ENCODE measurements at regions not wholly inside any gene's neighbourhood (a gene's known extent, or its start where the extent isn't known, plus 50 kb on each side); places are given as distances from the start of the nearest gene placed in this dataset.
A peak's percentile ranks its signal among the peaks of the same experiment; 100 is the strongest.
"Not testable (repeated sequence)": the region's sequence is repeated elsewhere in the genome, so short reads cannot be mapped to it uniquely, and the experiment has no call there.

DNA sequence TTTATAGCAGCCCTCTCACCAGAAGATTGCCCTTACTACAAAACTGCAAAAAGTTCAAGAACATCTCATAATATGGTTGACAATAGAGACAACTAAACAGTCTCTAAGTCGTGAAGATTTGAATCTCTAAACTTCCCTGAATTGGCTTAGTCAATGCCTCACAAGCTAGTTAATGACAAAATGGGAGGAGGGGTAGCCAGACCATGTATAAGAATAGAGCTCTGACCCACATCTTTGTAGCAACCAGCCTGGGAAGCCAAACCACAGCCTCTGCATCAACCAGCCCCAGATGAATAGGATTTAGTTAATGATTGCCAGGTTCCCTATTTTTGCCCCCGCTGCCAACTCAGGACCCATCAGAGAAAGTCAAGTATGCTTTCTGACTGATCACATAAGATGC lies 1265.9 kb upstream of the PCDH10 start:
- not testable (repeated sequence) for DNase-seq

DNA sequence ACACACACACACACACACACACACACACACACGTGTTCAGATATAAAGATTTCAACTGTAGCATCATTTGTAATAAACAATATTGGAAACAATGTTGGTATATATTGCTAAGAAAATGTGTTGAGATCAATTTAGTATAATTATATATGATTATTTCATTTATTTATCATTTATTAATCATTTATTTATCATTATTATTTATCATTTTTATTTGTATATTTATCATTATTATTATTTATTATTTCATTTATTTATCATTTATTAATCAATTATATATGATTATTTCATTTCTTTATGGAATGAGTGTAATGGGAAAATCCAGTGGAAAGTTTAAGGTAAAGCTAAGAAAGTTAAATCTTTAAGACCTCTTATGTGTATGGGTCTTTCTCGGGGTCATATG lies 1223.4 kb upstream of the PCDH10 start:
- not testable (repeated sequence) for DNase-seq

DNA sequence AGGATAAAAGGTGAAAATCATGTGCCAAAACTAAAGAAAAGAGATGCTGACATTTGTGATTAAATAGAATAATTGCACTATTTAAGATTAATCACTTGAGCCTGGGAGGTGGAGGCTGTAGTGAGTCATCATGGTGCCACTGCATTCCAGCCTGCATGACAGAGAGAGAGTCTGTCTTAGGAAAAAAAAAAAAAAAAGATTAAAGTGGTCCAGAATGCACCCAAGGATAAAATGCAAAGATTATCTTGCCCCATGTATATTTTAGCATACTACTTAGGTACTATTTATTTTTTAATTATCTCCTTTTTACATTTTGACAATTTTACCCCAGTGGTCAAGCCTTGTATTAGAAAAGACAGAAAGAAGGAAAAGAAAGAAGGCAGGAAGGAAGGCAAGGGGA lies 1181.4 kb upstream of the PCDH10 start:
- not testable (repeated sequence) for DNase-seq

DNA sequence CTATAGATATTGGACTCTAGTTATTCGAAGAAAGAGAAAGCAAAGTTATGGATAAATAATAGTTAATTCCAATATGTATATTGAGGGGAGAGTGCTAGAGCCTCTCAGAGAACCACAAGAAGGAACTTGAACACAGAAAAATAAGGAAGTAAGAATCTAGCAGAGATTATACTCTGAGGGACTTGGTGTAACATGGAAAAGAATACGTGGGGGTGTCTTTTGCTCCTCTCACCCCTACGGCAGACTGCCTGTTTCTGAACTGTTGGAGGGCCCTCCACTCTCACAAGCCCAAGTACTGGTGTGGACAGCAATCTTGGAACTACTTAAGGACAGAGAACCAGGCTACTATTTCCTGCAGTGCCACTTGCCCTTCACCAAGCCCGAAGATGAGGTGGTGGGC lies 1174.4 kb upstream of the PCDH10 start:
- DNase-seq = no peak

DNA sequence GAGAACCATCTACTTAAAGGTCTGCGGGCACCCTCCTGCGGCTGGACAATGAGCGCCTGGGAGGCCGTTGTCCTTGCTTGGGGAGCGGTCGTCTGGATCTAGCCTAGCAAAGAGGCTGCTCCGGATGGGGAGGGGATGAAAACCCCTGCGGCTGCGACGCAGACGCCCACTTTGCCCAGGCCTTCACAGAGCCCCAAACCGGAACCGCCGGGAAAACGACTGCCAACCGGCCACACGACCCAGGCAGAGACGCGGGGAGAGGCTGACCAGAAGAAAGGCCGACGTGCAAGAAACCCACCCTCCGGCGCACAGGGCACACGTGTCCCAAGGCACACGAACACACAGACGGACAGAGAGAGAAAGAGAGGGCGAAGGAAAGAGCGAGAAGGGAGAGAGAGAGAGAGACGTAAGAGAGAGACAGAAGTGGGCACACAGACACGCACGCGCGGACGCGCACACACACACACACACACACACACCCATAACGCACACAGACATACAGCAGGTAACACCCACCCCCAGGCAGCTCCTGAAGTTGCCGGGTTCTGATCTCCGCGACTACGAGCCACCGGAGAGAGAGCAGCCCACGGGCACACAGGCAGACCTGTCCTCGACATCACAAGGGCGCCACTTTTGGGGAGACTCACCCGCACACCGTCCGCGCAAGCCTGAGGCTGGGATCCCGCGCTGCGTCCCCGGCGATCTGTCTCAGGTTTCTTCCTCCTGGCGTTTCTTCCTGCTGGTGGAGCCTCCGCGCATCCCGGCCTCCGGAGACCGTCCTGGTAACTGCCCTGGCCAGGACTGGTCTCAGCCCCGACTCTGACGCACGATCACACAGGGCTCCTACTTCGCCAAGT lies 1173.6 kb upstream of the PCDH10 start:
- not testable (repeated sequence) for DNase-seq

DNA sequence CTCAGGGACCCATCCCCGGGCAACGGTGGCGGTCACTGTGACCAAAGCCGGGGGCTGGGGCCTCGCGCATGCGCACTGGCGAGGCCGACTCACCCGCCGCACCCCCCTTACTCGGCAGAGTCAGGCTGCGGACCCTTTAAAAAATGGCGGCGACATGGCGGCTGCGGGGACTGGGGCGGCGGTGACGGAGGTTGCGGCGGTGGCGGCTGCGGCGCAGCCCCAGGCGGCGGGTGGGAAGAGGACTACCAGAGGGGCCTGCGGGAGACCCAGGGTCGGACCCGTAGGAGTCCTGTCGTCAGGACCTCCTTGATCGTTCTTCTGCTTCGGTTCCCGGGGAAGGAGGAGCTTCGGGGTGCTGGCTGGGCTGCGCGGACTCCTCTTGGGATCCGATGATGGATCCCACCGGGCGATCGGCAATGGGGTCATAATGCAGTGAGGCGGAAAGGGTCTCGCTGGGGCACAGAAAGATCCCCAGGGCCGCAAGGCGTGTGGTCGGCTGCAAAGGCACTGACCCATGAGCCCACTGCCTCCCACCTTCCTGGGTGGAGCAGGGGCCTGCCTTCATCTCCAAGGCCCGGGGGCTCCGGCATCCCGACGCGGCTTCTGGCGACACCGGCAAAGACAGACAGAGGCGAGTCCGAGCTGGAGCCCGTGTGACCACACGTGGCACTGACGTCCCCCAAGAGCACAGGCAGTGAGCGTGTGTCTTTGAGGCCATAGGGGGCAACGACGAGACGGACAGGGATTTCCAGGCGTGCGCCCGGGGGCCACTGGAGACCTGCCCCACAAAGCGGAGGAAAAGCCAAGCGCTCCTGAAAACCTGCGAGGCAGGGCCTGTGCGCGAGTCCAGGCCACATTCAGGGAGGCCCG lies 1172.7 kb upstream of the PCDH10 start:
- peak in 1 of 2 donors; percentile 14 for DNase-seq

DNA sequence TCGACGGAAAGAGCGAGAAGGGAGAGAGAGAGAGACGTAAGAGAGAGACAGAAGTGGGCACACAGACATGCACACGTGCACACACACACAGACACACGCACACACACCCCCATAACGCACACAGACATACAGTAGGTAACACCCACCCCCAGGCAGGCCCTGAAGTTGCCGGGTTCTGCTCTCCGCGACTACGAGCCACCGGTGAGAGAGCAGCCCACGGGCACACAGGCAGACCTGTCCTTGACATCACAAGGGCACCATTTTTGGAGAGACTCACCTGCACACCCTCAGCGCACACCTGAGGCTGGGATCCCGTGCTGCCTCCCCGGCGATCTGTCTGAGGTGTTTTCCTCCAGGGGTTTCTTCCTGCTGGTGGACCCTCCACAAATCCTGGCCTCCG lies 1171.0 kb upstream of the PCDH10 start:
- no peak for DNase-seq

DNA sequence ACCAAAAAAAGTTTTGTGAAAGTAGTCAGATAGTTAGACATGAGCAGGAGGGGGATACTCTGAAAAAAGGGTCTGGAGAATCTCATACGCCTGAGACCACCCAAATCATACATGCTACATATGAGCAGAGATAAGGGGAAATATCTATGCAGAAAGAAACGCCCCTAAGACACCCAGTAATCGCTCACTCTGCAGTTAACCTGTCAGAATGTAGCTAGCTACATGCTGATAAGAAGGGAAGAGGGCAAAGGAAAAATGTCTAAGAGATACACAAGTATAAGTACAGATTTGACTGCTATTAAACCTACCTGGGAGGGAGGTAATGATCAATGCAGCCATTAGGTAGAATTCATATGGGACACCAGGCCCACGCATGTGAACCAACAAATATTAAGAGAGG lies 1159.5 kb upstream of the PCDH10 start:
- no peak for DNase-seq

DNA sequence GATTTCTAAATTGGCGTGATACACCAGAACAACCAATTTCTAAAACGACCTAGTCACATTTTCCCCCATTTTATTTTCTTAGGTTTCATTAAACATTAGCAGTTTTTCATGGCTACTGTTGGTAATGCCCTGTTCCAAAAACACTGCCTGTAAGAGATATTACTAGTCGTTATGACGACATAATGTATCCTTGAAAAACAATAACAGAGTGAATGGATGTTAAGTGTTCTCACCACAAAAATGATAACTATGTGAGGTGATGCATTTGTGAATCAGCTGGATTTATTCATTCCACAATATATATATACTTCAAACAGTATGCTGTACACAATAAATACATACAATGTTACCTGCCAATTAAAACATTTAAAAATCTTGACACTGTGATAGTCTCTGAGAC lies 1147.6 kb upstream of the PCDH10 start:
- no peak for DNase-seq

DNA sequence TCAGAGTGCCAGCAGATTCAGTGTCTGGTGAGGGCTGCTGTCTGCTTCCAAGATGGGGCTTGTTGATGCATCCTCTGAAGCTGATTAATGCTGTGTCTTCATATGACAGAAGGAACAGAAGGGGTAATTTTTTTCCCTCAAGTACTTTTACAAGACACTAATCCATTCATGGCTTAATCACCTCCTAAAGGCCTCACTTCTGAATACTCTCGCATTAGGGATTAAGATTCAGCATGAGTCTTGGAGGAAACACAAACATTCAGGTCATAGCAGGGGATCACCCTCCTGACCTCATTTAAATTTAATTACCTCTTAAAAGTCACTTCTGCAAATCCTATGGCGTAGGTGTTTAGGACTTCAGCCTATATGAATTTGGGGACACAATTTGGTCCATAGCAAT lies 1145.5 kb upstream of the PCDH10 start:
- DNase-seq = no peak

DNA sequence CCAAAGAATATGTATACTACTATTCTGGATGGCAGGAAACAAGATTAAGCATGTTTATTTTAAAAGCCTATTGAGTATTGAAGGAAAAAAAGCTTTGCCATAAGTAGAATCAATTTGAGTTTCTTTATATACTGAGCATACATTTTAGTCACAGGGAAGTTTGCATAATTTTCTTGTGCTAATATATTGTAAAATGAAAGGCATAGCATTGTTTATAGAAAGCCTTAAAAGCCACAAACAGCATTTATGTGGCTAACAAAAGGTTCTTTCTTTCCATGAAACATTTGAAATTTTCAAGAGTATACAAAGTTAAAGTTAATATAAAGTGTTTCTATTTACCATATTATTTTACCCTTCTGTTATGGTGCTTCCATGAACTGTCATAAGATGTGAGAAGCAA lies 1133.8 kb upstream of the PCDH10 start:
- no peak for DNase-seq

DNA sequence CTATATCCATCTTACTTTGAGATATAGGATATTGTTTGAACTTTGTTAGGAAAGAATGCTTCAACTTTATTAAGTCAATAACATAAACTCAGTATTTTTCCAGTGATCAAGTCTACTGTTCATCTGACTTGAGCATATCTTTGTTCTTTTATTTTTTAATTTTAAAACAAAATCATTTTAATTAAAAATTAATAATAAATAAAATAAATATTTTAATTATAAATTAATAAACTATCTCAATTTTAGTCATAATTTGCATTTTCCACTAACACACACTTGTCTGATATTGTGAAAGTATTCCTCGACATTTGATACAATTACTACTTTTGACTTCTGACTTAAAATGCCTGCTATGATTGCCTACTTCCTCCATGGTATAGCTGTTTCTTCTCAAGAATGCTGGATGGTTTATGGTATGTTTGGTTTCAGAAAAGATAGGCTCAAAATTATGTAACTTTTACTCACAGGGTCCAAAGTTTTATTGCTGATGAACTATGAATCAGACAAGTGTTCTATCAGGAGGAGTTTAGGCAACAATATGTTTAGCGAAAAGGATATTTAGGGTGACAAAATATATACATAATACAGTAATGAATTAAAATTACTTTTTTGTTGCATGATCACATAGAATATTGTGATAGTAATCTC lies 1132.3 kb upstream of the PCDH10 start:
- no peak for DNase-seq

DNA sequence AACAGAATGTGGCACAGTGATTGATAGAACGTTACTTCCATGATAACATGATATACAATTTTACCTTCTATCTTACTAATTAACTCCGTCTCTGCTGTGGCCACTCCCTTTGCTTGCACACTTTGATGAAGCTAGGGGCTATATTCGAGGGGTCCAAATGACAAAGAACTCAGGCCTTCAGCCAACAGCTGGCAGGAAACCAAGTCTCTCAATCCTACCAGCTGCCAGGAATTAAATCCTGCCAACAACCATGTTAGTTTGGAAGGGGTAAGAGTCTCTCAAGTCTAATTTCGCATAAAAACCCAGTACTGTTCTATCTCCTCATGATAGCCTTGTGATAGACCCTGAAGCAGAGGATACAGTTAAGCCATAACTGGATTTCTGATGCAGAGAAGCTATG lies 1122.9 kb upstream of the PCDH10 start:
- no peak for DNase-seq

DNA sequence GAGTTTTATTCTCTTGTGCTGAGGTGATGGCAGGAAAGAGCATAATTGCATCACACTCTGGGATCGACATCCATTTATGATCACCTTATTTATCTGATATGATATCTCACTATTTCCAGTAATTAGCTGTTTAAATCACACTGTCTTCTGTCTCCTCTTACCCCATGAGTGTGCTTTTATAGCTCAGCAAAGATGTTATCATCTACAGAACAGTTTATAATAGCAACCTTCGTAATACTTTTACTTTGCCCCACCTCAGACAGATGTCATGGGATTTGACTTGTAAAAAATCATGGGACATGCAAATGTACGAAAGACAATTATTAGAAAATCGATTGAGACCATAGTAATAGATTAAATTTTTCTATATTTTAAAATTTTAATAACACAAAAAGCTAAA lies 1122.3 kb upstream of the PCDH10 start:
- no peak for DNase-seq

DNA sequence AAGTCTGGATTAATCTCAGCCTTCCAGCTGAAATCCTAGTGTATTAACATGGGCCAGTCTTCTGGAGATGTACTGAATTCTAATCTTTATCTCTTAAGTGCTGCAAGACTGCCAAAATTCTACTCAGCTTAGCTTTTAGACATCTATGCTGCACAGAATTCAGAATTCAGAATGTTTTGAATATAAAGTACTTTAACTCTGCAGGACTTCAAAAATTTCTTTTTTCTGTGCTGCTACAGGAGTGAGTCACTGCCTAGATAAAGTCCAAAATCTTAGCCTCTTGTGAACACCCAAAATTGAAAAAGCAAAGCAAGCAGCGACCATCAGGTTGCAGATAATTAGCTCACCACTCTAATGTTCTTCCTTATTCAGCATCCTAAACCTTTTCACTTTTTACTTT lies 1092.6 kb upstream of the PCDH10 start:
- no peak for DNase-seq

DNA sequence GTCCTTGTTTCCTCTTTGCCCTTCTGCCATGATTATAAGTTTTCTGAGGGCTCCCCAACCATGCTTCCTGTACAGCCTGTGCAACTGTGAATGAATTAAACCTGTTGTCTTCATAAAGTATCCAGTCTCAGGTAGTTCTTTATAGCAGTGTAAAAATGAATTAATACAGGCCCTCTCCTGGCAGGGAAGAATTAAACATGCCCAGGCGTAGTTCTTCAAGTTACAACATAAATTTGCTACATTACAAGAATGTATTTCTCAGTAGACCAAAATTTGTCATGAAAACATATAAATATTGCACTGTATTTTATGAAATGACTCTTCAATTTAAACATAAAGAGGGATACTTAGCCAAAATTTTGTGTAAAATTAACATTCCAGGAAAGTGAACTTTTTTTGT lies 1089.9 kb upstream of the PCDH10 start:
- no peak for DNase-seq

DNA sequence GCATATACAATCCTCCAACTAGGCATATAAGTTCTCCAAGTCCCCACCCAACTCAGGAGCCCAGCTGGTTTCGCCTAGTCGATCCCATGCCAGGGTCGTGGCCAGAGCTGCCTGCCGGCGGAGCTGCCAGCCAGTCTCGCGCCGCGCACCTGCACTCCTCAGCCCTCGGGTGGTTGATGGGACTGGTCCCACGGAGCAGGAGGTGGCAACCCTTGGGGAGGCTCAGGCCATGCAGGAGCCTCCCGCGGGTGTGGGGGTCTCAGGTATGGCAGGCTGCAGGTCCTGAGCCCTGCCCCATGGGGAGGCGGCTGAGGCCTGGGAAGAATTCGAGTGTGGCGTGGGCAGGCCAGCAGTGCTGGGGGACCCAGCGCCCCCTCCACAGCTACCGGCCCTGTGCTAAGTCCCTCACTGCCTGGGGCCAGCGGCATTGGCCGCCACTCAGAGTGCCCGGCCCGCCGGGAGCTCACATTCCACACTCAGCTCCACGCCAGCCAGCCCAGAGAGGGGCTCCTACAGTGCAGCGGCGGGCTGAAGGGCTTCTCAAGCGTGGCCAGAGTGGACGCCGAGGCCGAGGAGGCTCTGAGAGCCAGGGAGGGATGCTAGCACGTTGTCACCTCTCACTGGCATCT lies 1086.4 kb upstream of the PCDH10 start:
- no peak for DNase-seq

DNA sequence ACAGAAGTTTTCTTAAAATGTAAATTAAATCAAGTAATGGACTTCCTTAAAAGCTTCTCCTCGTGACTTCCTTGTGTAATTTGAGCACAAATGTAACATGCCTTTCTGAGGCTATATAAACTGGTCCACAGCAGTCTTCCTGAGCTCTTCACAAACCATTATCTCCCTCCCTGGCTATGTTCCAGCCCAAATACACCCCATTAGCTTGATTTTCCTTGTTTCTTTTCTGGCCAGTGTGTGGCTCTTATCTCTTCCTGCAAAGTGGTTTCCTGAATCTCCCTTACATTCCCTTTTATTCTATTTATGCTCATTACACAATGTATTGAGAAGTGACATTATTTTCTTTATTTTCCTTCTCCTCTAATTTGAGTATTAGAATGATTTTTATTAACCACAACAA lies 1085.3 kb upstream of the PCDH10 start:
- DNase-seq = no peak

DNA sequence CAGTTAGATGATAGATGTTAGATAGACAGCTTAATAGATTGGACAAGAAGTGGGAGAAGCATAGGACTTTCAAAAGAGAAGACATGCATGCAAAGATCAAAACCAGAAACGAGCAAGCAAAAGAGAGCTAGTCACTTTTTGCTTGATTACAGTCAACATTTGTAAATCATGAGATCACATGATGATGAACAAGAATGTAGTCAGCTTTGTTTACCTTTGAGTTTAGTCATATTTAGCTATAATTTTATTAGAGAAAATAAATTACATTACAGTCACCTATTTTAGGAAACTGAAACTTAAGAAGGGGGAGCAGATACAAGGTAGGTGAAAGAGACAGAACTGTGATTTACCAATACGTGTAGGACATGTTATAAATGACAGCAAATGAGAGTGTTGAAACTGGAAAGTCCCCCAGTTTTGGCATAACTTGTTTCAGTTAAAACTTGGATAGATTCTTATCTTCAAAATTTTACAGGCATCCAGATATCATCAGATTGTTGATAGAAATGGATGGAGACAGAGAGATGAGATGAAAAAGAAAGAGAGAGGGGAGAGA lies 1083.1 kb upstream of the PCDH10 start:
- no peak for DNase-seq

DNA sequence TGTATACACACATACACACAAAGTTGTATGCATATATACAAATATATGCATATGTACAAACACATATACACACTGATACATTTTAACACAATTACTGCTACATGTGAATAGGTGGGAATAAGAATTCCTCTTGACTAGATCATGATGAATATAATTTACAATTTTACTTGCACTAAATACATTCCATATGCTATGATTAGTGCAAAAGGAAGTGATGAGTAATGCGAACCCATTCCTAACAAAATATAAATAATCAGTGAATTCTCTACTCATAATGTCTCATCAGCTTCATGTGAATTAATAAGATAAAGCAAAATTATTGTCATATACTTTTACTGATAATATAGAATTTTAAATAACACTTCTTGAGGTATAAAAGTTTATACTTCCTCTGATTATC lies 1077.3 kb upstream of the PCDH10 start:
- no peak for DNase-seq

DNA sequence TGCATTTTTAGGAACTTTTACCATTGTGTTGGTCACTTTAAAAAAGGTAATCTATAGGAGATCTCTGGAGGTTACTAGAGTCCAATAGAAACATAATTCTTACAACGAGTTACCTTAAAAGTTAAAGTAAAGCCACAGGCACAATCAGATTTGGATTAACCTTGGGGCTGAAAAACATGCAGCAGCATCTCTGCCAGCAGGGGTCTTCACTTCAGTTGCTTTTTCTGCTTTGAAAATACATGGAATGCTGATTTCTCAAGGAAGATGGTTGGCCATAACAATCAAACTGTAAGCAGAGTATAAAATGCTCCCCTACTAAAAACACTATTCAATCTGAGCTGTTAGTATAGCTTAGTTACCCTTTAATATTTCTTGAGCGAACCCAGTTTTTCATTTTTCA lies 1072.3 kb upstream of the PCDH10 start:
- DNase-seq = no peak

DNA sequence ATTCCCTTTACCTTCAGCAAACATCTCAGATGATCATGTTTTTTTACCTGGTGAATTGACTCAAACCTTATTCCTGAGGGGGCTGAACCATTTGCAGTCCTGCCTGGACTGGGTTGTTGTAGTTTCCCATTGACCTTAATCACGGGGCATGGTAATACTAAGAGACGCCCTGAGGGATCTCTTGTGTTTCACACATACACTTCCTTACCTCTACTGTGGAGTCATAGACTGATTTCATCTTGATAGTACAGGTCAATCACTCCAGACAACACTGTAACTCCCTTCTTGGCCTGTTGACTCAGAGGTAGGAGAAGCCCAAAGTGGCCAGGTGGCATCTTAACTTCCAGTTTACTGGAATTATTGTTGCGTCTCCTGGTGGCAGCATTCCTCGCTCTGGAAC lies 1064.0 kb upstream of the PCDH10 start:
- DNase-seq = no peak

DNA sequence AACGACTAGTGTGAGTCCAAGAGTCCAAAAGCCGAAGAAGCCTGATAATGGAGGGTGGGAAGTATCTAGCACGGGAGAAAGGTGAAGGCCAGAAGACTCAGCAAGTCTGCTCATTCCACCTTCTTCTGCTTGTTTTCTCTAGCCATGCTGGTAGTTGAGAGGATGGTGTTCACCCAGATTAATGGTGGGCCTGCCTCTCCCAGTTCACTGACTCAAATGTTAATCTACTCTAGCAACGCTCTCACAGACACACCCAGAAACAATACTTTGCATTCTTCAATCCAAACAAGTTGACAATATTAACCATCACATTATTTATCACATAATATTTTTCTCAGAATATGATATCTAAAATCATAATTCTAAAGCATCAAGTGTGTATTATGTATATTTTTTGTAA lies 1055.1 kb upstream of the PCDH10 start:
- no peak for DNase-seq
